Esophagus squamous epithelium (tissue), 5 donors: ENCODE measurements at regions not wholly inside any gene's neighbourhood (a gene's known extent, or its start where the extent isn't known, plus 50 kb on each side); places are given as distances from the start of the nearest gene placed in this dataset.

Experiments
- DNase-seq: peaks from one replicate; lab custom pipeline; 2025; lab: John Stamatoyannopoulos, UW
- H3K27ac ChIP-seq, 4 donors: fragments of 200-600 bp; sonication (generic); one replicate each; pipeline ENCODE4 v1.5.1; 2016 to 2019; ENCODE audit warnings: mild to moderate bottlenecking in 1 of 4
- H3K27me3 ChIP-seq, 4 donors: fragments of 200-600 bp; sonication (generic); 1 replicate in 3 of 4; 2 replicates in 1 of 4; pipeline versions ENCODE4 v1.5.1 to v1.6.0; 2017 to 2021; ENCODE audit warnings: antibody characterized with exemption in 1 of 4
- H3K36me3 ChIP-seq, 3 donors: fragments of 200-600 bp; sonication (generic); one replicate each; pipeline ENCODE4 v1.5.1; 2016 to 2019
- H3K4me1 ChIP-seq, 3 donors: fragments of 200-600 bp; sonication (generic); one replicate each; pipeline ENCODE4 v1.5.1; 2017 to 2019
- H3K4me3 ChIP-seq, 4 donors: fragments of 200-600 bp; sonication (generic); 1 replicate in 3 of 4; 2 replicates in 1 of 4; pipeline ENCODE4 v1.5.1; 2016 to 2019; ENCODE audit warnings: mild to moderate bottlenecking in 2 of 4, moderate library complexity in 1 of 4
- H3K9me3 ChIP-seq, 3 donors: fragments of 200-600 bp; sonication (generic); one replicate each; pipeline ENCODE4 v1.5.1; 2016 to 2019
- CTCF ChIP-seq, 6 experiments: fragments of 450-650 bp in 4 of 6; fragments of 200-600 bp in 2 of 6; sonication (generic) in 2 of 6; IDR thresholded peaks; one replicate each; pipeline ENCODE4 v1.5.1; 2016 to 2019; ENCODE audit warnings: antibody characterized with exemption in 6 of 6, mild to moderate bottlenecking in 4 of 6, moderate library complexity in 4 of 6
- POLR2A ChIP-seq, 4 donors: fragments of 450-650 bp; IDR thresholded peaks; one replicate each; pipeline ENCODE4 v1.6.1; 2017; ENCODE audit warnings: antibody characterized with exemption in 4 of 4, mild to moderate bottlenecking in 4 of 4, moderate library complexity in 3 of 4
- WGBS, 2 donors: methylation state at CpG; one replicate each; pipeline ENCODE4 v1.1.5; 2018; 5-methylcytosine and 5-hydroxymethylcytosine counted together
- intact Hi-C: fragments of 100-400 bp; cut with DNase I; formaldehyde crosslinking; loops from one replicate; pipeline ENCODE4 v1.15.0; 2022
- donor health status: DM: yes; HTN: yes; CAD: no.

GRCh38 chr18:27662949-27663348 lies 477.8 kb upstream of the CHST9 start:
- Histone ChIP-seq H3K4me1 (no peaks in the 10 kb centered on the region), H3K27ac (no peak overlapping the region), H3K4me3 (no peak overlapping the region), H3K36me3 (no peaks in the 10 kb centered on the region), H3K27me3 (no peaks in the 10 kb centered on the region), H3K9me3 (no peaks in the 10 kb centered on the region)
- no peak for TF ChIP-seq CTCF (IDR thresholded peaks at IDR 0.05)
- no peak for TF ChIP-seq POLR2A (IDR thresholded peaks at IDR 0.05)
- intact Hi-C loops, result no loop called here
- WGBS, 2 donors, result 82 to 92% methylated on average over 4 of the region's 4 CpGs
- no peak for DNase-seq

DNA sequence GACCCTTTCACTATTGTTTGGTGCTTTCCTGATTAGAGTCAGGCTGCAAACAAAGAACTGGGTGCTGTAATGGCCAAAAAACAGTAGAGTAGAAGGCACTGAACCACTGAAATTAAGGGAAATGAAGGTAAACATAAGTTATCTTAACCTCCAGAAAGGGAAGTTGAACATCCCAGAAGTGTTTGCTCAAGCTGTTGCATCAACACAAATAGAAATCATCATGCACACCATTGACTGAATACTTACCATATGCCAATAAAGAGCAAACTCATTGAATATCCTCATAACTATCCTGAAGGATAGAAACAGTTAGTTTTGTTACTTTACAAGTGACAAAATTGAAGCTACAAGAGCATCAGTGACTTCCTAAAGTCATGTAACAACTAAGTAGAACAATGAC lies 477.4 kb upstream of the CHST9 start:
- no peak for TF ChIP-seq POLR2A (IDR thresholded peaks at IDR 0.05)
- no peak for TF ChIP-seq CTCF (IDR thresholded peaks at IDR 0.05)
- H3K27me3 ChIP-seq, result no peaks in the 10 kb centered on the region
- H3K4me3 ChIP-seq, result no peak overlapping the region
- no peaks in the 10 kb centered on the region for H3K9me3 ChIP-seq
- H3K4me1 ChIP-seq, result no peaks in the 10 kb centered on the region
- H3K36me3 ChIP-seq, result no peaks in the 10 kb centered on the region
- no peak for DNase-seq
- intact Hi-C loops, result no loop called here
- no peak overlapping the region for H3K27ac ChIP-seq

DNA sequence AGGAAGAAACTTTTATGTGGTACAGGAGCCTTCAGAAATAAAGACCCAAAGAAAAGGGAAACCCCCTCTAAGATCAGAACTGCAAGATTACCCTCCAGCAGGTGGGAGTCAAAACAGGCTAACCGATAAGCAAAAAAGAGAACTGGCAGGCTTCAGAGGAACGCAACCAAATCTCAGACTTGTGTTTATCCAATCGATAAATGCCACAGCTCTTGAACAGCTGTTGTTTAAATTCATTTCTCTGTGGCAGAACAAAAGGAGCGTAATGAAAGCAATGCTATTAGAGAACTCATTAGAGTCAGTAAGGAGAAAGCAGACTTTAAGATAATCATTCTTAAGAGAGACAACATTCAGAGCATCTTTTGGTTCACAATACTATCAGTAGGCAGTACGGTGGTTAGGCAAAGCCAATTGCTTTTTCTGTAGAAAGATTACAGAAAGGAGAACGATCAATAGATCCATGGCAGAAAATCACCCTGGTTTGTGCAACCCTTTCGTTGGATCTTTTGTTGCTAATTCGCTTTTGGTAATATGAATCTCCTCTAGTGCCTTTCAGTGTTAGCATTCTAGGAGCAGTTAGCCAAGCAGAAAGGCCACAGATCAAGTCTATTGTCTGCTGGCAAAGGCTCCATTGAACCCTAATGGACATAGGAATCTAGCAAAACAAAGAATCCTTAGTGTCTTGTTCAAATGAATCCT lies 476.4 kb upstream of the CHST9 start:
- H3K9me3 ChIP-seq, result no peaks in the 10 kb centered on the region
- H3K4me1 ChIP-seq, result no peaks in the 10 kb centered on the region
- H3K27me3 ChIP-seq, result no peaks in the 10 kb centered on the region
- no peak for TF ChIP-seq POLR2A (IDR thresholded peaks at IDR 0.05)
- TF ChIP-seq CTCF (IDR thresholded peaks at IDR 0.05), result no peak
- no peak for DNase-seq
- H3K27ac ChIP-seq, result no peak overlapping the region
- intact Hi-C loops, result no loop called here
- WGBS, 2 donors, result 52 to 59% methylated on average over 8 of the region's 8 CpGs
- no peak overlapping the region for H3K4me3 ChIP-seq
- no peaks in the 10 kb centered on the region for H3K36me3 ChIP-seq

- Histone ChIP-seq H3K4me1 (no peaks in the 10 kb centered on the region), H3K27ac (no peak overlapping the region), H3K27me3 (no peaks in the 10 kb centered on the region), H3K36me3 (no peaks in the 10 kb centered on the region), H3K9me3 (no peaks in the 10 kb centered on the region), H3K4me3 (no peak overlapping the region)
- intact Hi-C loops, result no loop called here
- DNase-seq, result no peak
- 21 to 29% methylated on average over 3 of the region's 3 CpGs for WGBS, 2 donors
- TF ChIP-seq POLR2A (IDR thresholded peaks at IDR 0.05) (no peak), CTCF (IDR thresholded peaks at IDR 0.05) (no peak)
Measured at GRCh38 chr18:27656905-27657304, 471.8 kb upstream of the CHST9 start.

DNA sequence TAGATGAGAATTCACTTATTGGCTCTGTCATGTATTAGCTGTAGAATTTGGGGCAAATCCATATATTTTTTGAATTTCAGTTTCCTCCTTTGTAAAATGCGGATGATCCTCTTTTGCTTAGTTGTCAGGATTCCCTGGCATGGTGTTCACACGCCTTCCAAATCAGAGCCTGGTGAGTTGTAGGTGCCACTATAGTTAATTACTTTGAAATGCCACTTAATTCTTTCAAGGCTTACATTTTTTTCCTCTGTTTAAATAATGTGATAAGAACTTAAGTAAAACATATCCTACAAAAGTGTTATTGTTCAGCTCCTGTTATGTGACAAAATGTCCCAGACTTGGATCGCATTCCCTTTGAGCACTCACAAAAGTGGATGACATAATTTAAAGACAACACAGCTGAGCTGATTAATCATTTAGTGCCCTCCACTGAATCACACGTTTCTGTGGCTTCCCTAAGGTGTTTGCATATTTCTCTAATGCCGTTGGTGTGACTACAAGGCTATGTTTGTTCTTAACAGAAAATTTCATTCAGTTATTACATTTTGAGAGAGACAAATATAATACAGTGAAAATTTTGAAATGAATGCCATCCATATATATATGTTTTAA lies 471.2 kb upstream of the CHST9 start:
- Histone ChIP-seq H3K36me3 (no peaks in the 10 kb centered on the region), H3K4me1 (no peaks in the 10 kb centered on the region), H3K27me3 (no peaks in the 10 kb centered on the region), H3K4me3 (no peak overlapping the region), H3K27ac (no peak overlapping the region), H3K9me3 (no peaks in the 10 kb centered on the region)
- WGBS, 2 donors, result 29 to 45% methylated on average over 5 of the region's 5 CpGs
- intact Hi-C loops, result no loop called here
- no peak for TF ChIP-seq CTCF (IDR thresholded peaks at IDR 0.05)
- TF ChIP-seq POLR2A (IDR thresholded peaks at IDR 0.05), result no peak
- DNase-seq, result no peak
